Vagina (tissue), 2 donors: ENCODE measurements at regions not wholly inside any gene's neighbourhood (a gene's known extent, or its start where the extent isn't known, plus 50 kb on each side); places are given as distances from the start of the nearest gene placed in this dataset.

Source experiments
- POLR2A ChIP-seq, 2 donors: fragments of 450-650 bp; IDR thresholded peaks; one replicate each; pipeline ENCODE4 v1.6.1; 2017; ENCODE audit warnings: antibody characterized with exemption in 2 of 2, mild to moderate bottlenecking in 2 of 2, moderate library complexity in 2 of 2
- POLR2AphosphoS5 ChIP-seq, 2 donors: sonication (generic); formaldehyde crosslinking; IDR thresholded peaks; one replicate each; pipeline ENCODE4 v1.9.0; 2017; ENCODE audit warnings: antibody characterized with exemption in 2 of 2, mild to moderate bottlenecking in 2 of 2, low read depth in 1 of 2; ENCODE audit not compliant: insufficient read depth in 1 of 2
- TF ChIP-seq, protein P1 (sequence below), 3 experiments: fragments of 450-650 bp in 2 of 3; fragments of 200-600 bp in 1 of 3; sonication (generic) in 1 of 3; IDR thresholded peaks; one replicate each; pipeline ENCODE4 v1.5.1; 2017 to 2019; ENCODE audit warnings: antibody characterized with exemption in 3 of 3, mild to moderate bottlenecking in 2 of 3, moderate library complexity in 2 of 3

DNA sequence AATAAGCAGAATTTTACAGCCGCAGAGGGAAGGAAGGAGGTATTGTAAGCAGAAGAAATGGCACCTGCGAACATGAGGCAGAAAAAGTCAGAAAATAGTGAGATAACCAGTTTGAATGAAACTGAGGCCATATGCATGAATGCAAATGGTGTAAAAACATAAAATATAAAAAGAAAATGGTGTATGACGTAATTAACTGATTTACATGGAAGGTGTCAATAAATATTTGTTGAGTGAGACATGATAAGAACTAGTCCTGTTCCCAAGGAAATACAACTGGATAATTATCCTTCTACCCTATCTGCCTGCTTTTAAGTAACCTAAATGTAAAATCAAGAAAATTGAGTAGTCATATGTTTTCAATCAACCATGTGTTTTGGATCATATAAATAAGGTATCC lies 178.1 kb upstream of the TOX3 start:
- TF ChIP-seq, protein P1, sequence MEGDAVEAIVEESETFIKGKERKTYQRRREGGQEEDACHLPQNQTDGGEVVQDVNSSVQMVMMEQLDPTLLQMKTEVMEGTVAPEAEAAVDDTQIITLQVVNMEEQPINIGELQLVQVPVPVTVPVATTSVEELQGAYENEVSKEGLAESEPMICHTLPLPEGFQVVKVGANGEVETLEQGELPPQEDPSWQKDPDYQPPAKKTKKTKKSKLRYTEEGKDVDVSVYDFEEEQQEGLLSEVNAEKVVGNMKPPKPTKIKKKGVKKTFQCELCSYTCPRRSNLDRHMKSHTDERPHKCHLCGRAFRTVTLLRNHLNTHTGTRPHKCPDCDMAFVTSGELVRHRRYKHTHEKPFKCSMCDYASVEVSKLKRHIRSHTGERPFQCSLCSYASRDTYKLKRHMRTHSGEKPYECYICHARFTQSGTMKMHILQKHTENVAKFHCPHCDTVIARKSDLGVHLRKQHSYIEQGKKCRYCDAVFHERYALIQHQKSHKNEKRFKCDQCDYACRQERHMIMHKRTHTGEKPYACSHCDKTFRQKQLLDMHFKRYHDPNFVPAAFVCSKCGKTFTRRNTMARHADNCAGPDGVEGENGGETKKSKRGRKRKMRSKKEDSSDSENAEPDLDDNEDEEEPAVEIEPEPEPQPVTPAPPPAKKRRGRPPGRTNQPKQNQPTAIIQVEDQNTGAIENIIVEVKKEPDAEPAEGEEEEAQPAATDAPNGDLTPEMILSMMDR (IDR thresholded peaks at IDR 0.05): no peak
- TF ChIP-seq POLR2AphosphoS5 (IDR thresholded peaks at IDR 0.05; ENCODE audit: insufficient read depth in 1 of 2, low read depth in 1 of 2) (no peak), POLR2A (IDR thresholded peaks at IDR 0.05) (no peak)
